Astrocyte of the hippocampus (primary cell): ENCODE measurements at regions not wholly inside any gene's neighbourhood (a gene's known extent, or its start where the extent isn't known, plus 50 kb on each side); places are given as distances from the start of the nearest gene placed in this dataset.
"Not testable (repeated sequence)": the region's sequence is repeated elsewhere in the genome, so short reads cannot be mapped to it uniquely, and the experiment has no call there.

Experiments used
- DNase-seq: peaks from one replicate; pipeline ENCODE4 v3.0.0; 2011; ENCODE audit warnings: low read depth, low spot score

GRCh38 chr1:120238867-120239266 is 62.5 kb upstream of the SEC22B start:
- DNase-seq = not testable (repeated sequence)

GRCh38 chr1:120233661-120234018 is 57.3 kb upstream of the SEC22B start:
- not testable (repeated sequence) for DNase-seq

GRCh38 chr1:120232834-120233660 is 56.7 kb upstream of the SEC22B start:
- DNase-seq = not testable (repeated sequence)

- DNase-seq = not testable (repeated sequence)
Measured at GRCh38 chr1:120229835-120230234, 53.5 kb upstream of the SEC22B start.
